HL-60 (cell line): ENCODE measurements at regions not wholly inside any gene's neighbourhood (a gene's known extent, or its start where the extent isn't known, plus 50 kb on each side); places are given as distances from the start of the nearest gene placed in this dataset.

Experiments
- DNase-seq, 2 experiments: peaks; one replicate each; pipeline ENCODE4 v3.0.0-alpha.2; 2010 to 2020; ENCODE audit warnings: low read depth in 1 of 2, low spot score in 1 of 2
- H3K27ac ChIP-seq: fragments of 250-450 bp; sonication (Bioruptor Pico); replicated peaks from 2 replicates; pipeline ENCODE4 v1.5.1; 2020; ENCODE audit warnings: mild to moderate bottlenecking, moderate library complexity
- H3K27me3 ChIP-seq: fragments of 250-450 bp; sonication (Bioruptor Pico); 2 replicates; pipeline ENCODE4 v1.5.1; 2021; ENCODE audit warnings: mild to moderate bottlenecking, moderate library complexity; ENCODE audit not compliant: insufficient read depth, poor library complexity, severe bottlenecking
- H3K4me3 ChIP-seq: replicated peaks from 2 replicates; pipeline ENCODE4 v1.5.1; 2011; ENCODE audit warnings: mild to moderate bottlenecking, control low read depth, low read length; ENCODE audit not compliant: insufficient read depth
- CTCF ChIP-seq: IDR thresholded peaks from one replicate; pipeline ENCODE4 v1.5.1; 2011; ENCODE audit warnings: low read length, control low read depth, inconsistent platforms; ENCODE audit not compliant: insufficient read depth
- GABPA ChIP-seq: IDR thresholded peaks from 2 replicates; pipeline ENCODE4 v1.6.1; 2012; ENCODE audit warnings: low read depth
- POLR2AphosphoS5 ChIP-seq: IDR thresholded peaks from 2 replicates; pipeline ENCODE4 v1.6.1; 2012; ENCODE audit warnings: low read depth
- SPI1 ChIP-seq: IDR thresholded peaks from 2 replicates; pipeline ENCODE4 v1.6.1; 2012; ENCODE audit warnings: low read depth, mild to moderate bottlenecking, borderline replicate concordance
- TF ChIP-seq, protein P1 (sequence below): IDR thresholded peaks from 2 replicates; pipeline ENCODE4 v1.6.1; 2012; ENCODE audit warnings: low read depth; ENCODE audit not compliant: insufficient replicate concordance

DNA sequence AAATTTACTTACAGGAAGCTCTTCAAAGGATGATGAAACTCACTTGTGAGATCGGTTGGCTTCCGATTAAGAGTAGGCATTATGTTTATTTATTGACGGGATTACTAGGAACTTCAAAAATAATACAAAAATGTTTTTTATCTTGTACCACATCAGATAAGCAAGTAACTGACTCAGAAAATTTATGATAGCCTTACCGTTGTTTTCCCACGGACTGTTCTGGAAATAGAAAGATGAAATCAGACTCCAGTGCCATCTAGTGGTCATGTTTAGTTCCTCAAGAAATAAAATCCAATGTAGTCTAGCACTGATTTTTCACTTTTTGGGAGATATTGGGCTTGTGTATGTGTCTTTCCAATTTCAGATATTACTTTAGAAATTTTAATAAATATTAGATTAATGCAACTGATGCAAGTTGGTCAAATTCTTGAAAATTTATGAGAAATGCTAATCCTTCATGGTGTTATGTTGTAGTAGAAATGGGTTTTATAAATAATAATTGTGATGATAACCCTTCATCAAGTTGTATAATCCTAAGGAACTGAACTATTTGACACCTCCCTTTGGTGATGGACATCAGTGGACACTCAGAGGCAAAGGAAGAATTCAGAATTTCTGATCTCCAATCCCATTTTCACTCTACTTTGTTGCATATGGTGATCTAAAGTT is 168.8 kb downstream of the TMEM26 start:
- Histone ChIP-seq H3K27ac (no peak overlapping the region), H3K4me3 (no peak overlapping the region), H3K27me3 (no peaks in the 10 kb centered on the region)
- TF ChIP-seq CTCF (no peak), POLR2AphosphoS5 (no peak), GABPA (no peak), SPI1 (no peak)
- TF ChIP-seq, protein P1, sequence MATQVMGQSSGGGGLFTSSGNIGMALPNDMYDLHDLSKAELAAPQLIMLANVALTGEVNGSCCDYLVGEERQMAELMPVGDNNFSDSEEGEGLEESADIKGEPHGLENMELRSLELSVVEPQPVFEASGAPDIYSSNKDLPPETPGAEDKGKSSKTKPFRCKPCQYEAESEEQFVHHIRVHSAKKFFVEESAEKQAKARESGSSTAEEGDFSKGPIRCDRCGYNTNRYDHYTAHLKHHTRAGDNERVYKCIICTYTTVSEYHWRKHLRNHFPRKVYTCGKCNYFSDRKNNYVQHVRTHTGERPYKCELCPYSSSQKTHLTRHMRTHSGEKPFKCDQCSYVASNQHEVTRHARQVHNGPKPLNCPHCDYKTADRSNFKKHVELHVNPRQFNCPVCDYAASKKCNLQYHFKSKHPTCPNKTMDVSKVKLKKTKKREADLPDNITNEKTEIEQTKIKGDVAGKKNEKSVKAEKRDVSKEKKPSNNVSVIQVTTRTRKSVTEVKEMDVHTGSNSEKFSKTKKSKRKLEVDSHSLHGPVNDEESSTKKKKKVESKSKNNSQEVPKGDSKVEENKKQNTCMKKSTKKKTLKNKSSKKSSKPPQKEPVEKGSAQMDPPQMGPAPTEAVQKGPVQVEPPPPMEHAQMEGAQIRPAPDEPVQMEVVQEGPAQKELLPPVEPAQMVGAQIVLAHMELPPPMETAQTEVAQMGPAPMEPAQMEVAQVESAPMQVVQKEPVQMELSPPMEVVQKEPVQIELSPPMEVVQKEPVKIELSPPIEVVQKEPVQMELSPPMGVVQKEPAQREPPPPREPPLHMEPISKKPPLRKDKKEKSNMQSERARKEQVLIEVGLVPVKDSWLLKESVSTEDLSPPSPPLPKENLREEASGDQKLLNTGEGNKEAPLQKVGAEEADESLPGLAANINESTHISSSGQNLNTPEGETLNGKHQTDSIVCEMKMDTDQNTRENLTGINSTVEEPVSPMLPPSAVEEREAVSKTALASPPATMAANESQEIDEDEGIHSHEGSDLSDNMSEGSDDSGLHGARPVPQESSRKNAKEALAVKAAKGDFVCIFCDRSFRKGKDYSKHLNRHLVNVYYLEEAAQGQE: no peak
- DNase-seq: peak in 1 of 2 experiments; percentile 13

- TF ChIP-seq, protein P1: no peak
- TF ChIP-seq SPI1 (no peak), POLR2AphosphoS5 (no peak), CTCF (no peak), GABPA (no peak)
- DNase-seq: no peak
- H3K4me3 ChIP-seq: no peak overlapping the region
- H3K27ac ChIP-seq: no peak overlapping the region
- no peaks in the 10 kb centered on the region for H3K27me3 ChIP-seq
These were observed 169.5 kb downstream of the TMEM26 start for GRCh38 chr10:61283481-61284221.

- no peak for DNase-seq
- TF ChIP-seq POLR2AphosphoS5 (no peak), CTCF (no peak)
- Histone ChIP-seq H3K4me3 (no peak overlapping the region), H3K27me3 (no peaks in the 10 kb centered on the region), H3K27ac (no peak overlapping the region)
These were observed 170.1 kb downstream of the TMEM26 start for GRCh38 chr10:61283066-61283465.
